ENCODE measurements at regions not wholly inside any gene's neighbourhood (a gene's known extent, or its start where the extent isn't known, plus 50 kb on each side); places are given as distances from the start of the nearest gene placed in this dataset.

DNA sequence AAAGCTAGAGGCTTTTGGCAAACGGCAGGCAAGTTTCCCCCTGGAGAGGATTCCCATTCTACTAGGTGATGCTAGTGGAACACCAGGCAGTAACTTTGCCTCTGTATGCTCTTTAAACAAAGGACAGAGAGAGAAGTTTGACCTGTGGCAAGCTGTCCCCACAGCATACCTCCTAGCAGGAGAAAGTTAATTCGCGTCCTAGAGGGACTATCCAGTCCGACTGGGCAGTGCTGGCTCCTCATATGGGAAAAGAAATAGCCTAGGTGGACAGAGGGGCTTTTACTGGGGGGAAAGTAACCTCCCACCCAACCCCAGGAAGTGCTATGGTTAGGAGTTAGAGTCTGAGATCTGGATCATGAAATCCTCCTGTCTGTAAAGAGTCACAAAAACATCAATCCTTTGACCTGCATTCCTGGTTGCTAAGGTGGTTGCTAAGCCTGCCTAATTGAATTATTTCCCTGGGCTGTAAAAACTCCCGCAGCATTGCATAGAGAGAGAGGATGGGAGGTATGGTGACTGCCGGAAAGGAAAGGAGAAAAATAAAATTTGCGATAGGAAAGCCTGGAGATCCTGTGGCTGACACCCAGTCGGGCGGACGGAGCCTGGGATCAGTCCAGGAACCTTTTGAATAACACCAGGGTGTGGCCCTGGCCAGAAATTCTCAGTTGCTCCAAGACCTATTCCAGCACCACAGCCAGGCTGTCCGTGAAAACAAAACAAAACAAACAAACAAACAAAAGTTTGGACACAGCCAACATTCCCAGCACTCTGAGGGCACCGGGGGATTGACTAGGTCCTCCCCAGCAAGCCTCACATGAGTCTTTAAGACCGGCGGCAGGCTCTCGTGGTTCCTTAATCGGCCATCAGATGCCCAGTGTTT, 67.7 kb upstream of the ATP11B start:
- ATAC-seq (peak; percentile 77), DNase-seq (peak in 1 of 2 donors; percentile 48)
- intact Hi-C loops (cut with DNase I, micrococcal nuclease), result no loop called here

DNA sequence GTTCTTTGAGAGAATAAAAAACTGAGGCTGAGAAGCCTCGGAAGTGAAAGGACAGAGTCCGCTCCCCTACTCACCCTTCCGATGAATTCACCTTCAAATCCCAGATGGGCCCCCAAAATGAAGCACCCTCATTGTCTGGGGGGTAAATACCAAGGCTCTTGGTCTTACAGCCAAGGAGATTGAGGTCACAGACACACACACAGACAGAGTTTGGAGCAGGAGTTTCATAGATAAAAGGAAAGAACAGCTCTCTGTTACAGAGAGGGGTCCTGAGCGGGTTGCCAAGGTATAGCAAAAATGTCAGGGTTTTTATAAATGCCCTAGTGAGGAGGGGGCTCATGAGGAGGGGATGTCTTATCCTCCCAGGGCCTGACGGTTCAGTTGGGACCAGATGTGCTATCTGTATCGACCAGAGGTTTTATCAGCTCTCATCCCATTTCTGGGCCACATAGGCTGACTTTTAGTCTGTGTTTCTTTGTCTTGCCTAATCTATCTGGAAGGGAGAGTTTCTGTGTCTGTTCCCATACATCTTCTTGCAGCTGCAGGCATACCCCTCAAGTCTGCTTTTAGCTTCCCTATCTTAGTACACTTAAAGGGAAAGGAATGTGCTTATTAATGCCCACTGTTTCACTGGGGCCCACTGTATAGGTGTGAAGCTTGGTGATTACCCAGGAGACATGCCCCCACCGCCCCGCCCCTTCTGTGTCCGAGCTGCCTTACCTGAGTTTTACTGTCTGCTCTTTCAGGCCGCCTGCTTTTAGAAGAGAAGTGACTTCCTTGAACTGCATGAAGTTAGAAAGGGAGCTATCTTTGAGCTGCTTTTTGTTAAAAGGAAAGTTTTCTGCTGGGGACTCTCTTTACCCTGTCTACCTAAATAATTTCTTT, 66.8 kb upstream of the ATP11B start:
- intact Hi-C loops (cut with DNase I, micrococcal nuclease), result no loop called here
- DNase-seq (peak; percentile 58 to 71), ATAC-seq (peak; percentile 79)

DNA sequence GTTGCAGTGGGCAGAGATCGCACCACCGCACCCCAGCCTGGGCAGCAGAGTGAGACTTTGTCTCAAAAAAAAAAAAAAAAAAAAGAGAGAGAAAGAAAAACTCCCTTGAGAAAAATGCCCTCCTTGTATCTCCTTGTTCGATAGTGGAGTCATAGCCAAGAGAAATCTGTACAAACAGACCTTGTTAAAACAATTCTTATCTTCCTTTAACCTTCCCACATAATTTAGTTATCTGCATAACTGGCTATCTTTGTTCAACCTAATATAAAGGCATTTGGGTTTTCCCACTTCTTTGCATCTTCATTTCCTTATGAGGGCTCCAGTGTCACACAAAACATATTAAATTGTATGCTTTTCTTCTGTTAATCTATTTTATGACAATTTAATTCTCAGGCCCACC, 65.1 kb upstream of the ATP11B start:
- DNase-seq (no peak), ATAC-seq (no peak)
- intact Hi-C loops (cut with DNase I, micrococcal nuclease), result no loop called here

- ATAC-seq (no peak), DNase-seq (no peak)
- intact Hi-C loops (cut with DNase I, micrococcal nuclease), result no loop called here
Observed at GRCh38 chr3:182729903-182730674, 63.2 kb upstream of the ATP11B start.

- ATAC-seq (peak; percentile 38), DNase-seq (no peak)
- intact Hi-C loops (cut with DNase I, micrococcal nuclease), result no loop called here
Observed at GRCh38 chr3:182730675-182731042, 62.6 kb upstream of the ATP11B start.

DNA sequence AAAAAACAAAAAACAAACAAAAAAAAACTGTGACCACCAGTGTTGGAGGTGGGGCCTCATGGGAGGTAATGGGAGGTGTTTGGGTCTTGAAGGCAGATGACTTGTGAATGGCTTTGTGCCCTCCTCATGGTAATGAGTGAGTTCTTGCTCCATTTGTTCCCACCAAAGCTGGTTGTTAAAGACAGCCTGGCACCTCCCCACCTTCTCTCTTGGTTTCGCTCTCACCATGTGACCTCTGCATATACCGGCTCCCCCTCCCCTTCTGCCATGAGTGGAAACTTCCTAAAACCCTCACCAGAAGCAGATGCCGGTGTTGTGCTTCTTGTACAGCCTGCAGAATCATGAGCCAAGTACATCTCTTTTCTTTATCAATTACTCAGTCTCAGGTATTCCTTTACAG, 61.5 kb upstream of the ATP11B start:
- DNase-seq (no peak), ATAC-seq (no peak)
- intact Hi-C loops (cut with DNase I, micrococcal nuclease), result no loop called here

DNA sequence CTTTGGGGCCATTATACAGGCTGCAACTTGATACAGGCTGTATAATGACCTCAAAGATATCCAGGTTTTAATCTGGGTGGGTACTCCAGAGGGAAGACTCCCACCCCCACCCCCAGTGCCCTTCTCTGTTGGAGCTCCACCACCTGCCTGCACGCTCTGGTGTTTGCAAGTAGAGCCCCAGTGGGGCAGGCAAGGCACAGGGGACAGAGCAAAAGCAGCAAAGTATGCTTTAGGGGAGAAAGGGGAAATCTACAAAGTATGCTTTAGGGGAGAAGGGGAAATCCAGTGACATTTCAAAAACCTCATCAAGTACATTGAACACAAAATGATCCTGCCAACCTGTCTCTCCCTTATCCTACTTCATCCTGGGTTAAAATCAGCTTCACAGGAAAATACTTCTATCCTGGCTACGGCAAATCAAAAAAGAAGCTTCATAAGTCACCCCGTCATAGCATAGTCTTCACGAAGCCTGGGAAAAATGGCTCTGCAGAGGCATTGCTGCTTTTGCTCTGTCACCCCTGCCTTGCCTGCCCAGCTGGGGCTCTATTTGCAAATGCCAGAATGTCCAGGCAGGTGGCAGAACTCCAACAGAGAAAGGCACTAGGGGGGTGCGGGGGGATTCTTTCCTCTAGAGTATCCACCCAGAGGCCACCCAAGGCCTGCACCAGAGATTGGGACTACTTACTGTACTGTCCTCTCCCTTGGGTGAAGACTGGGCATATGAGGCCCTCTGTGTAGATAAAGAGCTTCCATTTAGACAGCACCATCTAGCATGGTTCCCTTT, 60.9 kb upstream of the ATP11B start:
- no peak for DNase-seq
- ATAC-seq, result no peak
- intact Hi-C loops (cut with DNase I, micrococcal nuclease), result no loop called here

- ATAC-seq, result no peak
- intact Hi-C loops (cut with DNase I, micrococcal nuclease), result no loop called here
- no peak for DNase-seq
Observed at GRCh38 chr3:182735672-182736071, 57.6 kb upstream of the ATP11B start.

DNA sequence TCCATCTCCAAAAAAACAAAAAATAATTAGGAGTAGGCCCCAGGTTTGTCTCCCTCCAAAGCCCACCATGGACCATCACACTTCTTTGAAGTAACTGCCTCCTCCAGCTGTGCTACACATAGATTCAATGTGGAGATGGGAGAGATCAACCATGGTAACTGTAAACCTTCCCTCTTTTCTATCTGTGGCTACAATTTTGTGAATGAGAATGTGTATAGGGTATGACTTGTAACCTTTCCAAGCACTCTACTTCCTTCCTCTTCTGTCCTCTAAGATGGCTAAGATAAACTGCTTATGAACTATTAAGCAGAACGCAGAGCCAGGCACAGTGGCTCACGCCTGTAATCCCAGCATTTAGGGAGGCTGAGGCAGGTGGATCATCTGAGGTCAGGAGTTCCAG, 55.5 kb upstream of the ATP11B start:
- ATAC-seq (no peak), DNase-seq (no peak)
- intact Hi-C loops (cut with DNase I, micrococcal nuclease), result no loop called here

GRCh38 chr3:182738583-182739411, 54.5 kb upstream of the ATP11B start:
- intact Hi-C loops (cut with DNase I, micrococcal nuclease), result no loop called here
- ATAC-seq, result peak; percentile 89
- DNase-seq, result peak; percentile 40 to 50

GRCh38 chr3:182739619-182740018, 53.7 kb upstream of the ATP11B start:
- ATAC-seq (no peak), DNase-seq (no peak)
- intact Hi-C loops (cut with DNase I, micrococcal nuclease), result no loop called here

DNA sequence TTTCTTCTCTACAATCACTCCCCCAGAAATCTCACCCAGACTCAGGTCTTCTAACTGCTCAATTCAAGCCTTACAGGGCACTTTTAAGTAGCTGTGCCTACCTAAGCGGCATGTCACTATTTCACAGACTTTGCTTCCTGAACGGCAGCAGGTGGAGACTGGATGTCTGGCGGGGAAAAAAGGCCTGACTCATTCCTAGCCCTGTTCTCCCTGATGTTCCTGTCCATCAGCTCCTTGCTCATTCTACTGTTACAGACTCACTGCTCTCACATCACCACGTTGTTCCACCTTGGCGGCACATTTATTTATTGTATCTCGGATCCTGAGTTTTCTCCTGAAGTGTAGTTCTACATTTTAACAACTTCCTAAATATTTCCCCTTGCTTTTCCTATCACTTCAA, 52.6 kb upstream of the ATP11B start:
- intact Hi-C loops (cut with DNase I, micrococcal nuclease), result no loop called here

GRCh38 chr3:182741214-182741613, 52.1 kb upstream of the ATP11B start:
- intact Hi-C loops (cut with DNase I, micrococcal nuclease), result no loop called here
- DNase-seq (no peak), ATAC-seq (no peak)

More for the DNA sequence above, 52.6 kb upstream of the ATP11B start:
- peak; percentile 35 to 61 for DNase-seq
- peak; percentile 76 for ATAC-seq

All from left colon (tissue), 2 donors.